Ureter (tissue), 1 donor: ENCODE measurements at regions not wholly inside any gene's neighbourhood (a gene's known extent, or its start where the extent isn't known, plus 50 kb on each side); places are given as distances from the start of the nearest gene placed in this dataset.

Source experiments
- DNase-seq: peaks from one replicate; pipeline ENCODE4 v3.0.0-alpha.2; 2020; ENCODE audit warnings: low spot score
- donor health status: DM: yes; HTN: yes; CAD: no.

- no peak for DNase-seq
Measured at GRCh38 chr5:133708331-133708850, 96.0 kb upstream of the FSTL4 start.

- no peak for DNase-seq
Measured at GRCh38 chr5:133707629-133708028, 95.3 kb upstream of the FSTL4 start.

DNA sequence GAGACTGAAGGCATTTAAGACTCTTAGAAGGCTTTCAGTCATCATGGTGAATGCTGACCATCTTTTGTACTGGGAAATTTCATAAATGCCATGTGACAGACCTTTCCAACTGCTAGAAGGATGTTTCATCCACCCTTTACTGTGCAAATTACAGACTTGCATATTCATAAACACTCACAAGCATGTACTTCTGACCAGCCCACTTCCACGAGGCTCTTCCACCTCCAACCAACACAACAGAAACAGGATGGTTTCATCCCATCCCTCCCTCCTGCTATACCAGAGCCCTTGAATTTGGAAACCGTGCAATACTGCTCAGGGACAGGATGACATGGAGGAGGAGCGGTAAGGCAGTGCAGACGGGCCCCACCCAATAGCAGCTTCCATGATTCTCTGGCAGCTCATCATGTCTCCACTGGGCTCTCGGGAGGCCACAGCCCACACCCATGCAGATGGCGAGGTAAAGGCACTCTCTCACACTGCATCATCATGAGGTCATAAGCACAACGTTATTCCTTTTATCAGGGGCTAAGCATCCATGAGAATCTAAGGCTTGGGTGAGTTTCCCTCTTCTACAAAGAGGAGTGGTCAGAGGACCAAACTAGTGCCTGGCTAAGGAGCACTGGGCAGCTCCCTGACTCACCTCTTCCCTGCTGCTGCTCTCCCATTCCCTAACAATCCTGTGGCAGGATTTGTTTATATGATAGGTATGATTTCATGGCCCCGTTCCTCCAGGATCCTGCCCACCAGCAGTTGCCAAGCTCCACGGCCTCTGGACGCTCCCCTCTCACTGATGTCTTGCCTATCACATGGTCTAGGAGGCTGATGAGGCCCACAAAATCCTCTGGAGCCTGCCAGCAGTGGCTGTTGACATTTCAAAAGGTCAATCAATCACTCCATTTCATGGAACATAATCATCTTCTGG lies 94.4 kb upstream of the FSTL4 start:
- no peak for DNase-seq

- no peak for DNase-seq
Measured at GRCh38 chr5:133705331-133705730, 93.0 kb upstream of the FSTL4 start.

DNA sequence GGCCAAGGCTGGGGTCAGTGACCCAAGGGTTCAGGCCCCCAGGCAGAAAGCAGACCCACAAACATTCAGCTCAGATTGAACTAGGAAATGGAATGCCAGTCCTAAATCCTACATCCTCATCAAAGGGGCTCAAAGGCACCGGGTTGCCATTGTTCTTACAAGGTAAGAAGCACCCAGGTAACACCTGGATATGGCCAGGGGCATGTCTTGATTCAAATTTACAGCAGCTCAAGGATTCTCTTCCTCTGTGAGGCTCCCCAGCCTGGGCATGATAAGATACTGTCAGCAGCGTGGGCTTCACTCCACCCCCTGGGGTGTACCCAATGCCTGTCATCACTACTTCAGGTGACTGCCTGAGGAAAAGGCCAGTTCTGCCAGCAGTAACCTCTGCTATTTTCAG lies 92.1 kb upstream of the FSTL4 start:
- no peak for DNase-seq

GRCh38 chr5:133703935-133704334 lies 91.6 kb upstream of the FSTL4 start:
- no peak for DNase-seq

GRCh38 chr5:133702791-133703770 lies 90.7 kb upstream of the FSTL4 start:
- no peak for DNase-seq

DNA sequence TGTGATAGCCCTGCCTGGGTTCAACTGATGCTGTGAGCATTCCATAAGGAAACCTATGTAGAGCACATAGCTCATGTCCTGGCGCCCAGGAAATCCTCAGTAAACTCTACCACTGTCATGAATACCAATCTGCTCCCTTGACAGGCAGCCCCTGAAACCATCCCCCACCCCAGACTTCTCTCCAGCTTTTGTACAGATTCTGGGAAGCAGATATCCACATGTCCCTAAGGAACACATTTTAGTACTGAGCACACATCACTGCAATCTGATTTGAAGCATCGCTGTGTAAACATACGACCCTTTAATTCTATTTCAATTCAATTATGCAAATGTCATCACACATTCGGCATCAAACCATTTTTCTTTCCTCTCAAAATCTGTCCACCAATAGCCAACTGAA lies 89.5 kb upstream of the FSTL4 start:
- DNase-seq: no peak

DNA sequence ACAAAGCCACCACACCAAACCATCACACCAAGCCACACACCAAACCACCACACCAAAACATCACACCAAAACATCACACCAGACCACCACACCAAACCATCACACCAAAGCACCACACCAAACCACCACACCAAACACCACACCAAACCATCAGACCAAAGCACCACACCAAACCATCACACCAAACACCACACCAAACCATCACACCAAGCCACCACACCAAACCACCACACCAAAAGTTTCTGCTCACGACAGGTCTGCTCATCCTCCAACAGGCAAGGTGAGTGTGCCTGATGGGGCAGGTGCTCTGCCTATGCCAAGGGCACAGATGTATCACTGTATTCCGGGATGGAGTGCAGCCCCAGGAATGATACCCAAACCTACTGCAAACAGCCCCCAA lies 87.9 kb upstream of the FSTL4 start:
- DNase-seq: no peak

DNA sequence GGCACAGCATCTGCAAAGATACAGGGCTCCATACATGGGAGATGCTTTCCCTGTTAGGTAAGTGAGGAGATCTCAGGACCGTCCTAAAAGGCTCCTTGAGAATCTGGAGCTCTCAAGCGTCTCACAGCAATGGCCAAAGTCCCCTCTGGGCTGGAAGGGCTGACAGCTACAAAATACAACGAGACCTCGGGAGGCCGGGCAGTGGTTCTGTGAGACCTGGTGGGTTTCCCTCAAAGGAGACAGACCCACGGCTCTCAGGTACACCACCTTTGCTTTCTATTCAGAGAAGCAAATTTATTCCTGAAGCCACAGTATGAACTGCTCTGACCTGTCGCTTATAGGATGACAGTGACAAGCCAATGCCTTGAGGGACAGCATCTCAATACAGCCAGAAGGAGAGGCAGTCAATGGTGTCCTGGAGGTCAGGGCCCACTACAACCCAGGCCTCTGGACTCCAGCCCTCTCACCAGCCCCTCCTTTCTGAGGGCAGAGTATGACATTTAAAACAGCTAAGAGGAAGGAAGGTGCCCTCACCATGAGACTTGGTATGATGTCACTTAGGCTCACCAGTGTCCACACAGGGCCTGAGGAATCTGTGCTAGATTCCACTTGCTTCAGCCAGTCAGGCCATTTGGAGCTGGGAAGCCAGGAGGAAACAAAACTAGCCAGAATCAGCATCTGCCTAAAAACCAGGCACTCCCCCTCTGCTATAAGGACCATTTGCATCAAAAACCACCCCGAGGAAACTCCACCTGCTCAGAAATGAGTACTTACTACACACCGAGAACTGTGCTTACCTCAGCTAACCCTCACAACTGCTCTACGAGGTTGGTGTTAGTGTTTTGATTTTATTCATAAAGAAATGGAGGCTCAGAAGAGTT lies 86.5 kb upstream of the FSTL4 start:
- no peak for DNase-seq

- no peak for DNase-seq
Measured at GRCh38 chr5:133698259-133698554, 85.9 kb upstream of the FSTL4 start.

GRCh38 chr5:133697536-133698258 lies 85.4 kb upstream of the FSTL4 start:
- no peak for DNase-seq

DNA sequence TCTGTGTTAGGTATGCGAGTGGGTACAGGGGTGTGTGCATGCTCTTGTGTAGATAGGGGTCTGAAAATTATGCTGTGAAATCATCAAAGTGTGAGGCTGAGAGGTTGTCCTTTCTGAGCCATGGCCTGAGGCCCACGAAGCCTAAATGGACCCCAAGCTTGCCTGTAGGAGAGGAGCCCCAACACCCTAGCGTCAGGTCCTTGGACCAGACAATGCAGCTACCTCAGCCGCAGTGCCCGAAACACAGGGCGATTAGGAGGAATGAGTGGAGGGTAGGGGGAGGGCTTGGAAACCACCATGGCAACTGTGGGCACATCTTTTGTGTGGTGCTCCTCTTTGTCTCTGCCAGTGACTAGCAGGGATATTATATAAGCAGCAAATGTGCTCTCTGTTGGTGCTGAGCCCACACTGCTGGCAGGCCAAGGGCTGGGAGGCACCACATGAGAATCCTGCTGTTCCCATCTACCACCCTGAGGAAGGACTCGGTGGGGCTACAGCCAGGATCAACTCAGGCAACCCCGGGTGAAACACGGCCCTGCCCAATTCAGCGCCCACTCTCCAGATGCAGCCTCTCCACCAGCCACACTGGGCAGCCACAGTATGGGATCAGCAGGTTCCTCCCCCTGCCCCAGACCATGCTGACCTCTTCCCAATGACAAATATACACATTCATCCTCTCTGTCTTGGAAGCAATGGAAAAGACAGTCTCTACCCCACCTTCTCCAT lies 84.6 kb upstream of the FSTL4 start:
- no peak for DNase-seq

- no peak for DNase-seq
Measured at GRCh38 chr5:133696006-133696584, 83.8 kb upstream of the FSTL4 start.

GRCh38 chr5:133694181-133694831 lies 82.0 kb upstream of the FSTL4 start:
- no peak for DNase-seq

DNA sequence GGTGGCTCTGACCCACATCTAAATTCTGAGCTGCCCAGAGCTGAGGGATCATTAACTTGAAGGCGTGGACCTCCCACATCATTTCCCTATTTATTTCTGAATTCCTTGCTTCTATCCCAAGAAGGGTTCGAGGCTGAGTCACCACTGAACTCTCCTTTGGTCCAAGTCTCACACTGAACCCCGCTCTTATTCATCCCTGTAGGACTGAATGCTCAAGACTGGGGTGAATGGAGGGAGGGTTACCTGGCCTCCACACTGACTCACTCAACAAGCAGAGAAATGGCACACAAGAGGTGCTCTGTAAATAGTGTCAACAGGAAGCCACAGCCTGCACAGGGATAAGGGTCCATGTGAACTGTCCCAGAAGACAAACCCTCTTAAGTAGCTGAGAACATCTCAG lies 79.1 kb upstream of the FSTL4 start:
- no peak for DNase-seq

DNA sequence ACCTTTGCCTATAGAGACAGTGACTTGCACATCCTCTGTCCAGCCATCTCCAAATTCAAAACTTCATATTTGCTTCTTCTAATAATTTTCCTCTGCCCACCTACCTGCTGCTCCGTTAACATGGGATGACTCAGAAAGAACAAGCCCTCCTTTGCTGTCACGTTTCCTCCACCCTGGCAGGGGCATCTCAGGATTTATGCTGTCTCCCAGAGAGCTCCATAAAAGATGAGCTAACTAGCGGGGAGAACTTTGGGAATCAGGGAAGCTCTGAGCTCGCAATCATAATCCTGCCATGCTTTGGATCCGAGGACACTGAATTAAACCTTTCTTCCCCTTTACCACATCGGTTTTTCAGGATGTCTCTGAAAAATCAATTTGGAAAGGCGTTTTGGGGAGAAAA lies 78.4 kb upstream of the FSTL4 start:
- no peak for DNase-seq

GRCh38 chr5:133688391-133688790 lies 76.0 kb upstream of the FSTL4 start:
- no peak for DNase-seq
